HG03103 (cell line): ENCODE measurements at regions not wholly inside any gene's neighbourhood (a gene's known extent, or its start where the extent isn't known, plus 50 kb on each side); places are given as distances from the start of the nearest gene placed in this dataset.
A peak's percentile ranks its signal among the peaks of the same experiment; 100 is the strongest.

Experiments used
- ATAC-seq: cut with Tn5 transposase; IDR thresholded peaks from one replicate; pipeline ENCODE4 v1.9.1; 2021; ENCODE audit warnings: low read depth; ENCODE audit not compliant: unreplicated experiment

GRCh38 chr10:54906940-54907339 is 105.9 kb upstream of the PCDH15 start:
- no peak for ATAC-seq

DNA sequence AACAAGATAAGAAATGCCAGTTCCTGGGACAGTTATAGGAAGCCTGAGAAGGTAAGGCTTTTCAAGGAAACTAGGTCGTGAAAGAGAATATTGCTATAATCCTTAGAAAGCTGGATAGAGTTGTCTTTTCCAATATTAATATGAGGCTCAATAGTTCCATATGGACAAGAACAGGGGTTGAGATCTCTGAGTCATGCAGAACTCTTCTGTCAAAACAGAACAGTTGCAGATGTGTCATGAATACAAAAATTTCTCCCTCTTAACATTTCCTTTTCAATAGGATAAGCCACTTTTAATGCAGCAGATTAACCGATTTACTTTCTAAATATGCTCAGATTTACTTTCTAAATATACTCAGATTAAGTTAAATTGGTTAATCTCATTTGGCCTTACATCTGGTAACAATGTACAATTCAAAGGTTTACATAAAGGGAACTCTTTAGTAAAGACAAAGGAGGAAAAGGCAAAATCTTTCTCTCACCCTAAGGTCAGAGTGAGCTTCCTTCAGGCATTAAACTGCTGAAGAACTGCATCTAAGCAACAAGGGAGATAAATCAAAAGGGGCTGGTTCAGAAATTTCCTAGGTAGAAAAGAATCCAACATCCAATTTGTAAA is 104.7 kb upstream of the PCDH15 start:
- ATAC-seq: no peak

DNA sequence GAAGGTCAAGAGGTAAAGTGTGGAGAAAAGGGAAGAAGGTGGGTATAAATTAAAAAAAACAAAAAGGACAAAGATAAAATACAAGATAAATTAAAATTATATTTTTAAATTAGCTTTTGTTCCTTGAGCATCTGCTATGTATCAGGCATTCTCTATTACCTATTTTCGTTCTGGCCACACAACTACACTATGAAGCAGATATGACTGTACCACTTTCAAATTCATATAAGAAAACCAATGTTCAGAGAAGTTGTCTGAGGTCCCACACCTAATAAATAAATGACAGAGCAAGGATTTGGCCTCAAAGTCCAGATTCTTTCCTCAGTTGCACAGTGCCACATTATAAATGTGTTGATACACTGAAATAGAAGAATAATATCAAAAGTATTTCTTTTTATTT is 103.8 kb upstream of the PCDH15 start:
- no peak for ATAC-seq

- ATAC-seq: no peak
Measured at GRCh38 chr10:54903745-54904144, 102.7 kb upstream of the PCDH15 start.

- ATAC-seq: peak; percentile 61
Measured at GRCh38 chr10:54900584-54900983, 99.6 kb upstream of the PCDH15 start.

GRCh38 chr10:54880996-54881395 is 80.0 kb upstream of the PCDH15 start:
- no peak for ATAC-seq

GRCh38 chr10:54869022-54869421 is 68.0 kb upstream of the PCDH15 start:
- no peak for ATAC-seq

- ATAC-seq: no peak
Measured at GRCh38 chr10:54866666-54867065, 65.6 kb upstream of the PCDH15 start.

- no peak for ATAC-seq
Measured at GRCh38 chr10:54854843-54855242, 53.8 kb upstream of the PCDH15 start.

- ATAC-seq: no peak
Measured at GRCh38 chr10:54854389-54854788, 53.4 kb upstream of the PCDH15 start.

DNA sequence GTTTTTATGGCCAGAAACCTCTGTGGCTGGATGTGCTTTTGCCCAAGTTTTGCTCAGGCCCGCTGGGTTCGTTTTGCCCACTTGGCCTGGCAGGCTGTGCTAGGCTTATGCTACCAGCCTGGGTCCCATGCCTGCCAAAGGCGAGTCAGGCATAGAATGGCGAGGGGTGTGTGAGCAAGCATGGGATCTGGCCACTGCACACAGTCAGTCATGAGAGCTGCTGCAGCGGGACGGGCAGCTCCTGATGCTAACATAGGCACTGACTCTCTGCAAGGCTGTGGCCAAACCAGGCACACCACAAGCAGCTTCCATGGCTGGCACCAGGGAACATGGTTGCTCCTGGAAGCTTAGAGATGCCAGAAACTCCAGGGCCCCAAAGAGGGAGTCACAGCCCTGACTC is 52.9 kb upstream of the PCDH15 start:
- no peak for ATAC-seq
